SK-N-SH (cell line): ENCODE measurements at regions not wholly inside any gene's neighbourhood (a gene's known extent, or its start where the extent isn't known, plus 50 kb on each side); places are given as distances from the start of the nearest gene placed in this dataset.

ENCODE experiments used
- CTCF ChIA-PET: fragments of 300-600, 350-600 bp; formaldehyde crosslinking; extraction: SDS; loops from one replicate; lab custom pipeline; 2021; lab: Yijun Ruan, JAX
- POLR2A ChIA-PET: fragments of 350-600 bp; sonication (Branson Sonifier 250); formaldehyde crosslinking; extraction: SDS; loops from one replicate; lab custom pipeline; 2020; ENCODE audit warnings: antibody characterized with exemption, inconsistent platforms; lab: Yijun Ruan, JAX
- DNase-seq: peaks from one replicate; pipeline ENCODE4 v3.0.0; 2012
- H2AFZ ChIP-seq: fragments of 200-600 bp; sonication (generic); 2 replicates; pipeline ENCODE4 v1.8.1; 2016; ENCODE audit warnings: antibody characterized with exemption, mild to moderate bottlenecking, low read depth
- H3F3A ChIP-seq: fragments of 200-600 bp; sonication (generic); replicated peaks from 2 replicates; pipeline ENCODE3; 2016; ENCODE audit warnings: antibody characterized with exemption, mild to moderate bottlenecking; ENCODE audit not compliant: insufficient read depth
- H3K27ac ChIP-seq, 2 experiments: fragments of 200-500 bp in 1 of 2; fragments of 200-600 bp in 1 of 2; sonication (Bioruptor generic) in 1 of 2; sonication (generic), shearing (Covaris generic) in 1 of 2; 2 replicates each; pipeline versions ENCODE4 v1.5.1 to v1.6.1; 2014 to 2016; ENCODE audit warnings: low read depth in 2 of 2, inconsistent platforms in 1 of 2, low read length in 1 of 2, mild to moderate bottlenecking in 1 of 2, mixed read lengths in 1 of 2
- H3K27me3 ChIP-seq: fragments of 200-600 bp; sonication (generic), shearing (Covaris generic); 2 replicates; pipeline ENCODE4 v1.6.1; 2016; ENCODE audit warnings: mixed run types; ENCODE audit not compliant: insufficient read depth
- H3K36me3 ChIP-seq, 2 experiments: fragments of 200-500 bp in 1 of 2; fragments of 200-600 bp in 1 of 2; sonication (Bioruptor generic) in 1 of 2; sonication (generic) in 1 of 2; replicated peaks in 1 of 2; 2 replicates each; pipeline versions ENCODE3 to v1.5.1; 2014 to 2016; ENCODE audit warnings: low read length in 1 of 2, mild to moderate bottlenecking in 1 of 2; ENCODE audit not compliant: insufficient read depth in 2 of 2, control insufficient read depth in 1 of 2
- H3K4me1 ChIP-seq, 2 experiments: fragments of 200-500 bp in 1 of 2; fragments of 200-600 bp in 1 of 2; sonication (Bioruptor generic) in 1 of 2; sonication (generic), shearing (Covaris generic) in 1 of 2; 2 replicates each; pipeline versions ENCODE4 v1.5.1 to v1.6.1; 2014 to 2016; ENCODE audit warnings: low read depth in 1 of 2, low read length in 1 of 2, mixed run types in 1 of 2; ENCODE audit not compliant: insufficient read depth in 2 of 2, control insufficient read depth in 1 of 2
- H3K4me2 ChIP-seq: fragments of 200-600 bp; sonication (generic), shearing (Covaris generic); 2 replicates; pipeline ENCODE4 v1.6.1; 2017; ENCODE audit warnings: mixed run types
- H3K4me3 ChIP-seq, 2 experiments: fragments of 200-500 bp in 1 of 2; fragments of 200-600 bp in 1 of 2; sonication (Bioruptor generic) in 1 of 2; sonication (generic), shearing (Covaris generic) in 1 of 2; 2 replicates each; pipeline versions ENCODE4 v1.5.1 to v1.8.1; 2014 to 2016; ENCODE audit warnings: low read depth in 2 of 2, inconsistent platforms in 1 of 2, low read length in 1 of 2, mild to moderate bottlenecking in 1 of 2, mixed read lengths in 1 of 2, moderate library complexity in 1 of 2
- H3K79me2 ChIP-seq: fragments of 200-600 bp; sonication (generic); 2 replicates; pipeline ENCODE4 v1.8.1; 2017; ENCODE audit warnings: mild to moderate bottlenecking; ENCODE audit not compliant: insufficient read depth
- H3K9ac ChIP-seq: fragments of 200-600 bp; sonication (generic); 2 replicates; pipeline ENCODE4 v1.6.1; 2017; ENCODE audit warnings: mixed run types
- H3K9me2 ChIP-seq: fragments of 200-600 bp; sonication (generic); 2 replicates; pipeline ENCODE4 v1.6.1; 2017; ENCODE audit warnings: mixed run types
- H3K9me3 ChIP-seq: fragments of 200-600 bp; sonication (generic); 2 replicates; pipeline ENCODE4 v1.6.1; 2017; ENCODE audit warnings: mixed run types, mild to moderate bottlenecking, moderate library complexity
- H4K20me1 ChIP-seq: fragments of 200-600 bp; sonication (generic); 2 replicates; pipeline ENCODE4 v1.6.1; 2017; ENCODE audit warnings: mild to moderate bottlenecking, mixed run types; ENCODE audit not compliant: insufficient read depth
- EP300 ChIP-seq, 2 experiments: IDR thresholded peaks; 2 replicates each; pipeline versions ENCODE4 v1.4.0 to v1.6.1; 2012; ENCODE audit warnings: borderline replicate concordance in 1 of 2, low read depth in 1 of 2, low read length in 1 of 2
- EZH2phosphoT487 ChIP-seq: fragments of 200-600 bp; sonication (generic); IDR thresholded peaks from 2 replicates; pipeline ENCODE4 v1.6.1; 2017; ENCODE audit warnings: low read depth, mixed run types, mild to moderate bottlenecking, antibody characterized with exemption, moderate library complexity, borderline replicate concordance
- FOSL2 ChIP-seq: IDR thresholded peaks from 2 replicates; pipeline ENCODE4 v1.4.0; 2012; ENCODE audit warnings: low read depth, mild to moderate bottlenecking, moderate library complexity, borderline replicate concordance
- FOXJ3 ChIP-seq: sonication (generic); formaldehyde crosslinking; IDR thresholded peaks from 2 replicates; pipeline ENCODE4 v1.5.1; 2020; ENCODE audit warnings: mild to moderate bottlenecking, missing genetic modification reagents
- GABPA ChIP-seq: IDR thresholded peaks from 2 replicates; pipeline ENCODE4 v1.4.0; 2012; ENCODE audit warnings: low read depth, mild to moderate bottlenecking
- MEF2A ChIP-seq: IDR thresholded peaks from 2 replicates; pipeline ENCODE4 v1.4.0; 2012; ENCODE audit warnings: low read depth, borderline replicate concordance
- NRF1 ChIP-seq: IDR thresholded peaks from 2 replicates; pipeline ENCODE4 v1.6.1; 2012; ENCODE audit warnings: low read depth, mild to moderate bottlenecking, low read length
- POLR2AphosphoS5 ChIP-seq: IDR thresholded peaks from 2 replicates; pipeline ENCODE4 v1.6.1; 2012; ENCODE audit warnings: low read depth, low read length
- RFX5 ChIP-seq: IDR thresholded peaks from 2 replicates; pipeline ENCODE4 v1.6.1; 2012; ENCODE audit warnings: mild to moderate bottlenecking, improper control_type of control experiment, low read length
- RXRA ChIP-seq: IDR thresholded peaks from 2 replicates; pipeline ENCODE4 v1.4.0; 2012; ENCODE audit warnings: low read depth, mild to moderate bottlenecking, borderline replicate concordance
- TAF1 ChIP-seq: IDR thresholded peaks from 2 replicates; pipeline ENCODE4 v1.6.1; 2012; ENCODE audit warnings: low read depth, mild to moderate bottlenecking, low read length, moderate library complexity, borderline replicate concordance
- TCF12 ChIP-seq: IDR thresholded peaks from 2 replicates; pipeline ENCODE4 v1.4.0; 2012
- WGBS: methylation state at CpG from one replicate; pipeline ENCODE4 v1.1.6; 2017; ENCODE audit warnings: low lambda C conversion rate; 5-methylcytosine and 5-hydroxymethylcytosine counted together
- TF ChIP-seq, protein P1 (sequence below): fragments of 150-350 bp; IDR thresholded peaks from 2 replicates; pipeline ENCODE4 v1.6.1; 2016; ENCODE audit warnings: mild to moderate bottlenecking, low read depth, low read length
- TF ChIP-seq, protein P2 (sequence below): fragments of 150-350 bp; IDR thresholded peaks from 2 replicates; pipeline ENCODE4 v1.6.1; 2017; ENCODE audit warnings: antibody characterized with exemption, low read length, low read depth, borderline replicate concordance
- TF ChIP-seq, protein P3 (sequence below): IDR thresholded peaks from 2 replicates; pipeline ENCODE4 v1.4.0; 2012; ENCODE audit warnings: low read depth, borderline replicate concordance

DNA sequence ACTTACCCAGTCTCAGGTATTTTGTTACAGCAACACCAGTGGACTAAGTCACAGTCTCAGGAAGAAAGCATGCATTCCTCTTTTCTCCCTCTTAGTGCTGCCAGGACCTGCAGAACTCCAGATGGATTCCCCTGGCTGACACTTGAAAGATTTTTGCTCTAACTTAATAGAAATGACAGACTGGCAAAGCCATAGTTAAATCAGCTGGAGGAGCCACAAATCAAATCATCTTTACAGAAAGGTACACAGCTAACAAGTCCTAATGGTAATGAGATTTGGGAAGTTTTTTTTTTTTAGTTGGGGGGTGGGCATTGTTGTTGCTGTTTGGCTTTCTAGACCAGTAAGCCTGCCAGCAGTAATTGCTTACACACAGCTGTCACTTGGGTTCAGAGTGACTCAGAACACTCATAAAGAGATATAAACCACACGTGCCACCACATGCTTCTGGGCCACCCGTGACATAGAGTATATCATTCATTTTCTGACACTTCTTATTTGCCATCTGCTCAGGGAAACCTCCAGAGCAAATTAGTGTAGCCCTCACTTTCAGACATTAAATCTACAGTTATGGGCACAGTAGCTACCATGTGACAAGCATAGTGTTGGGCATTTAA is 72.4 kb downstream of the FH start:
- POLR2A ChIA-PET: no interaction called here
- H3K4me2 ChIP-seq: no peak overlapping the region
- no peaks in the 10 kb centered on the region for H3F3A ChIP-seq
- TF ChIP-seq FOXJ3 (no peak), MEF2A (no peak), POLR2AphosphoS5 (no peak), GABPA (no peak)
- TF ChIP-seq, protein P1, sequence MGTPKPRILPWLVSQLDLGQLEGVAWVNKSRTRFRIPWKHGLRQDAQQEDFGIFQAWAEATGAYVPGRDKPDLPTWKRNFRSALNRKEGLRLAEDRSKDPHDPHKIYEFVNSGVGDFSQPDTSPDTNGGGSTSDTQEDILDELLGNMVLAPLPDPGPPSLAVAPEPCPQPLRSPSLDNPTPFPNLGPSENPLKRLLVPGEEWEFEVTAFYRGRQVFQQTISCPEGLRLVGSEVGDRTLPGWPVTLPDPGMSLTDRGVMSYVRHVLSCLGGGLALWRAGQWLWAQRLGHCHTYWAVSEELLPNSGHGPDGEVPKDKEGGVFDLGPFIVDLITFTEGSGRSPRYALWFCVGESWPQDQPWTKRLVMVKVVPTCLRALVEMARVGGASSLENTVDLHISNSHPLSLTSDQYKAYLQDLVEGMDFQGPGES: no peak
- TF ChIP-seq, protein P2, sequence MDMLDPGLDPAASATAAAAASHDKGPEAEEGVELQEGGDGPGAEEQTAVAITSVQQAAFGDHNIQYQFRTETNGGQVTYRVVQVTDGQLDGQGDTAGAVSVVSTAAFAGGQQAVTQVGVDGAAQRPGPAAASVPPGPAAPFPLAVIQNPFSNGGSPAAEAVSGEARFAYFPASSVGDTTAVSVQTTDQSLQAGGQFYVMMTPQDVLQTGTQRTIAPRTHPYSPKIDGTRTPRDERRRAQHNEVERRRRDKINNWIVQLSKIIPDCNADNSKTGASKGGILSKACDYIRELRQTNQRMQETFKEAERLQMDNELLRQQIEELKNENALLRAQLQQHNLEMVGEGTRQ: no peak
- TF ChIP-seq, protein P3, sequence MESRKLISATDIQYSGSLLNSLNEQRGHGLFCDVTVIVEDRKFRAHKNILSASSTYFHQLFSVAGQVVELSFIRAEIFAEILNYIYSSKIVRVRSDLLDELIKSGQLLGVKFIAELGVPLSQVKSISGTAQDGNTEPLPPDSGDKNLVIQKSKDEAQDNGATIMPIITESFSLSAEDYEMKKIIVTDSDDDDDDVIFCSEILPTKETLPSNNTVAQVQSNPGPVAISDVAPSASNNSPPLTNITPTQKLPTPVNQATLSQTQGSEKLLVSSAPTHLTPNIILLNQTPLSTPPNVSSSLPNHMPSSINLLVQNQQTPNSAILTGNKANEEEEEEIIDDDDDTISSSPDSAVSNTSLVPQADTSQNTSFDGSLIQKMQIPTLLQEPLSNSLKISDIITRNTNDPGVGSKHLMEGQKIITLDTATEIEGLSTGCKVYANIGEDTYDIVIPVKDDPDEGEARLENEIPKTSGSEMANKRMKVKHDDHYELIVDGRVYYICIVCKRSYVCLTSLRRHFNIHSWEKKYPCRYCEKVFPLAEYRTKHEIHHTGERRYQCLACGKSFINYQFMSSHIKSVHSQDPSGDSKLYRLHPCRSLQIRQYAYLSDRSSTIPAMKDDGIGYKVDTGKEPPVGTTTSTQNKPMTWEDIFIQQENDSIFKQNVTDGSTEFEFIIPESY: no peak
- no peaks in the 10 kb centered on the region for H3K36me3 ChIP-seq
- no peaks in the 10 kb centered on the region for H3K79me2 ChIP-seq
- DNase-seq: no peak
- no peaks in the 10 kb centered on the region for H3K9me2 ChIP-seq
- CTCF ChIA-PET: interaction anchor here (1.0 to 1.7 kb wide), 2 partner anchors 13 to 39 kb away, joined by 3 read pairs; no protein-coding TSS in a partner anchor
- no peaks in the 10 kb centered on the region for H3K9me3 ChIP-seq
- H3K4me1 ChIP-seq: peaks cover 0 to 2% of the 10 kb centered on the region in 2 experiments; a peak in 1 of 4 replicates
- no peaks in the 10 kb centered on the region for H4K20me1 ChIP-seq
- no peak overlapping the region for H3K27ac ChIP-seq
- H3K27me3 ChIP-seq: no peaks in the 10 kb centered on the region
- no peak overlapping the region for H2AFZ ChIP-seq
- WGBS: 21% methylated on average over 2 of the region's 2 CpGs
- H3K4me3 ChIP-seq: no peak overlapping the region
- no peak overlapping the region for H3K9ac ChIP-seq

DNA sequence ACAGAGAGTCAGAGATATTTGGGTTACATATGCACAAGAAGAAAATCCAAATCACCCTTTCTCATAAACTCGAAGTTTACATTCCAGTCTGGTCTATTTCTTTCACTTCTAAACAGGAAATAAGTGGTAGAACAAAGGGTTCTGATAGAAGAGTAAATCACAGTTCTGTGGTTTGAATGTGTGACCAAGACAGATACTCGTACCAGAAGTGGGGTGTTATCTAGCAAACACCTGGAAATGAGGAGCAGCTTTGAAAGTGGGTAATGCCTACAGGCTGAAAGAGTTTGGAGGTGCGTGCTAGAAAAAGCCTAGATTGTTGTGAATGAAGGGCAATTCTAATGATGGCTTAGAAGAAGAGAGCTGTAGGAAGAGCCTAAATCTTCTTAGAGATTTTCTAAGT is 74.7 kb downstream of the FH start:
- Histone ChIP-seq H3K9me3 (no peaks in the 10 kb centered on the region), H3F3A (no peaks in the 10 kb centered on the region), H3K9ac (no peak overlapping the region), H3K36me3 (no peaks in the 10 kb centered on the region), H3K4me1 (peaks cover 0 to 2% of the 10 kb centered on the region in 2 experiments; a peak in 1 of 4 replicates), H3K4me2 (no peak overlapping the region), H3K4me3 (no peak overlapping the region), H3K27me3 (no peaks in the 10 kb centered on the region), H3K79me2 (no peaks in the 10 kb centered on the region), H3K27ac (no peak overlapping the region), H4K20me1 (no peaks in the 10 kb centered on the region), H3K9me2 (no peaks in the 10 kb centered on the region), H2AFZ (no peak overlapping the region)
- ChIA-PET CTCF (no interaction called here), POLR2A (no interaction called here)
- WGBS: 7% methylated on average over 3 of the region's 3 CpGs
- DNase-seq: no peak
- TF ChIP-seq GABPA (no peak), NRF1 (no peak), EP300 (IDR thresholded peaks at IDR 0.05; ENCODE audit: borderline replicate concordance in 1 of 2, low read depth in 1 of 2, low read length in 1 of 2) (no peak), TCF12 (no peak), POLR2AphosphoS5 (no peak), TAF1 (no peak), EZH2phosphoT487 (no peak), FOSL2 (no peak), RFX5 (no peak), RXRA (no peak)
- TF ChIP-seq, protein P3: no peak
- TF ChIP-seq, protein P1: no peak
